ENCODE measurements at regions not wholly inside any gene's neighbourhood (a gene's known extent, or its start where the extent isn't known, plus 50 kb on each side); places are given as distances from the start of the nearest gene placed in this dataset.

DNA sequence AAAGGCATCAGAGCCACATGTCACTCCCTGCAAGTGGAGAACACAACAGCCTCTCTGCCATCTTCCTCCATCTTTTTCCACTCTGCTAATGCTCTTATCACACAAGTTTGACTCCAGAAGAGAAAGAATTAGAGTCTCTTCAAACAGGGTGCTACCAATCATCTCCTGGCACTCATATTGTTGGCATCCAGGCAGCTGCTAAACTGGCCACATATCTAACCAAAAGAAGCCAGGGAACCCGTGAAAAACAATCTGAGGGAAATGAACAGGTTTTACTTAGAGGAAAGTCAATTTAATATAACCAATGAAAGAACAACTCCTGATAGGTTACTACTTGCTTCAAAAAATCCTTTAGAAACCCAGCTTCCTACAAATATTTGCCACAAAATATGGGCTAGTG is 117.2 kb downstream of the SLC25A46 start:
- intact Hi-C loops (cut with micrococcal nuclease): no loop called here
- ChIA-PET POLR2A (ENCODE audit: unreplicated experiment) (no interaction called here), CTCF (no interaction called here)
- no peaks in the 10 kb centered on the region for H3K36me3 ChIP-seq (ENCODE audit: low read depth, low read length)
- H3F3A ChIP-seq (ENCODE audit: low read length, unreplicated experiment): no peaks in the 10 kb centered on the region
- no peaks in the 10 kb centered on the region for H3K9me2 ChIP-seq (replicated peaks; ENCODE audit: low read length)
- no peak overlapping the region for H3K9ac ChIP-seq (ENCODE audit: low read length)
- DNase-seq (no peak), ATAC-seq (no peak)
- TF ChIP-seq, protein P1, sequence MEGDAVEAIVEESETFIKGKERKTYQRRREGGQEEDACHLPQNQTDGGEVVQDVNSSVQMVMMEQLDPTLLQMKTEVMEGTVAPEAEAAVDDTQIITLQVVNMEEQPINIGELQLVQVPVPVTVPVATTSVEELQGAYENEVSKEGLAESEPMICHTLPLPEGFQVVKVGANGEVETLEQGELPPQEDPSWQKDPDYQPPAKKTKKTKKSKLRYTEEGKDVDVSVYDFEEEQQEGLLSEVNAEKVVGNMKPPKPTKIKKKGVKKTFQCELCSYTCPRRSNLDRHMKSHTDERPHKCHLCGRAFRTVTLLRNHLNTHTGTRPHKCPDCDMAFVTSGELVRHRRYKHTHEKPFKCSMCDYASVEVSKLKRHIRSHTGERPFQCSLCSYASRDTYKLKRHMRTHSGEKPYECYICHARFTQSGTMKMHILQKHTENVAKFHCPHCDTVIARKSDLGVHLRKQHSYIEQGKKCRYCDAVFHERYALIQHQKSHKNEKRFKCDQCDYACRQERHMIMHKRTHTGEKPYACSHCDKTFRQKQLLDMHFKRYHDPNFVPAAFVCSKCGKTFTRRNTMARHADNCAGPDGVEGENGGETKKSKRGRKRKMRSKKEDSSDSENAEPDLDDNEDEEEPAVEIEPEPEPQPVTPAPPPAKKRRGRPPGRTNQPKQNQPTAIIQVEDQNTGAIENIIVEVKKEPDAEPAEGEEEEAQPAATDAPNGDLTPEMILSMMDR (conservative IDR thresholded peaks at IDR 0.05; ENCODE audit: low read depth, low read length): no peak
- TF ChIP-seq EZH2phosphoT487 (IDR thresholded peaks at IDR 0.05; ENCODE audit: borderline replicate concordance, low read length) (no peak), EZH2 (IDR thresholded peaks at IDR 0.05; ENCODE audit: low read length, unreplicated experiment) (no peak)
- no TSS peak for BruUV-seq (replicated peaks)
- H4K20me1 ChIP-seq (ENCODE audit: low read length): no peaks in the 10 kb centered on the region
- no peaks in the 10 kb centered on the region for H3K9me3 ChIP-seq (ENCODE audit: low read length)
- H3K27me3 ChIP-seq (ENCODE audit: low read length): no peaks in the 10 kb centered on the region
- H3K79me2 ChIP-seq (ENCODE audit: low read length): no peaks in the 10 kb centered on the region
- no peak overlapping the region for H3K4me3 ChIP-seq (ENCODE audit: low read length)
- H3K4me1 ChIP-seq (ENCODE audit: insufficient read depth, low read length): peaks cover 22% of the 10 kb centered on the region
- H3K27ac ChIP-seq (ENCODE audit: low read length): no peak overlapping the region
- H3K4me2 ChIP-seq (ENCODE audit: low read length): no peak overlapping the region
- no peak overlapping the region for H2AFZ ChIP-seq (ENCODE audit: low read length)

DNA sequence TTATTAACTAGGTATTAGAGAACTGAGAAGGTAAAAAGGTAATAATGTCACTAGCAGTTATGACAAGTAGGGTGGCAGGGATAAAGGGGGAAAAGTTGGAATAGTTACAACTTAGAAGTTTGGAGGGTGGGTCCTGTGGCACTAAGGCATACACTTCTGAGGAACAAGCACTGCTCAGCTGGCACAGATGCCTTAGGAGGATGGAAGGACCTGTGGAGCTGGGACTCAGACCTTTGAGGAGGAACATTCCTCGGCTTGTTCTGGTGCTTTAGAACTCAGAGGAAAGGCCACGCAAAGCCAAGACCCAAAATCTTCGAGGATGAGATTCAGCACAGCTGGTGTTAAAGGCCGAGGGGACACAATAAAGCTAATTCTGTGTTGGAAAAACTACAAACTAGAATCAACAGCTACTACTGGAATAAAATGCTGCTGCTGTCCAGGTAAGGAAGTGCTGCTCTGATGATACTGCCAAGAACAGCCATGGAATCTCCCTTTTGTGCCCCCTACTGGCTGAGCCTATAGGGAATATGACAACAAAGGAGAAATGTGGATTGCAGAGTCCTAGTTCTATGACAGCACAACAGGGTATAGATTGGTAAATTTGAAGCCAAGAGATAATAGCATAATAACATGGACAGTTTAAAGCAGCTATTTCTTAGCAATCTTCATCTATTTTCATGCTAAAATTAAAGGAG is 126.7 kb downstream of the SLC25A46 start:
- Histone ChIP-seq H3K9ac (ENCODE audit: low read length) (no peak overlapping the region), H3K36me3 (ENCODE audit: low read depth, low read length) (no peaks in the 10 kb centered on the region), H4K20me1 (ENCODE audit: low read length) (no peaks in the 10 kb centered on the region), H3K9me3 (ENCODE audit: low read length) (no peaks in the 10 kb centered on the region), H3K4me3 (ENCODE audit: low read length) (no peak overlapping the region), H3K9me2 (replicated peaks; ENCODE audit: low read length) (no peaks in the 10 kb centered on the region), H3K79me2 (ENCODE audit: low read length) (no peaks in the 10 kb centered on the region), H3K27ac (ENCODE audit: low read length) (no peak overlapping the region), H2AFZ (ENCODE audit: low read length) (no peak overlapping the region), H3F3A (ENCODE audit: low read length, unreplicated experiment) (no peaks in the 10 kb centered on the region), H3K4me2 (ENCODE audit: low read length) (no peak overlapping the region), H3K27me3 (ENCODE audit: low read length) (no peaks in the 10 kb centered on the region), H3K4me1 (ENCODE audit: insufficient read depth, low read length) (peaks cover 7% of the 10 kb centered on the region)
- no TSS peak for BruUV-seq (replicated peaks)
- DNase-seq (peak; percentile 68), ATAC-seq (peak; percentile 50; the same call in 1 of the 2 replicates)
- CTCF ChIA-PET: interaction anchor here (0.6 to 0.9 kb wide), 2 partner anchors 14 to 97 kb away, joined by 3 to 5 read pairs; no protein-coding TSS in a partner anchor
- intact Hi-C loops (cut with micrococcal nuclease): no loop called here
- TF ChIP-seq EZH2phosphoT487 (IDR thresholded peaks at IDR 0.05; ENCODE audit: borderline replicate concordance, low read length): no peak
- TF ChIP-seq EZH2 (IDR thresholded peaks at IDR 0.05; ENCODE audit: low read length, unreplicated experiment): no peak
- TF ChIP-seq, protein P1 (conservative IDR thresholded peaks at IDR 0.05; ENCODE audit: low read depth, low read length): peak; percentile 78
- POLR2A ChIA-PET (ENCODE audit: unreplicated experiment): no interaction called here

DNA sequence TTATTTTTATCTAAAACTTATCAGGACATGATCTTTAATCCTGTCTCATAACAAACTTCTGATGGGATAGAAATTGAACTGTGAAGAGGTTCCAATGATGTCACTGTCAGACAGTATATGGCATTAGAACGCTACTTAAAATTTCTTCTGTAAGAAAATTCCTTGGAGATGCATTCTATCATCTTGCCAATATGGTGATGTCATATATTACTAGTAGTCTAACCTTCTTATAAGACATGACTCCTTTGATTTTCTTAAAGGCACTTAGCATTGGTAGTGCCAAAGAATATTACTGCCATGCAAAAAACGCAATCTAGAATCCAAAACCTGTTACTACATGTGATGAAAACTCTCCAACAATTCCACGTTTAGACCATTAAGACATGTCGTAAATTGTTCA is 131.1 kb downstream of the SLC25A46 start:
- Histone ChIP-seq H3K9me3 (ENCODE audit: low read length) (no peaks in the 10 kb centered on the region), H3K9ac (ENCODE audit: low read length) (no peak overlapping the region), H3F3A (ENCODE audit: low read length, unreplicated experiment) (no peaks in the 10 kb centered on the region), H3K36me3 (ENCODE audit: low read depth, low read length) (no peaks in the 10 kb centered on the region), H3K27me3 (ENCODE audit: low read length) (no peaks in the 10 kb centered on the region), H3K4me3 (ENCODE audit: low read length) (no peak overlapping the region), H2AFZ (ENCODE audit: low read length) (no peak overlapping the region), H3K4me1 (ENCODE audit: insufficient read depth, low read length) (peaks cover 6% of the 10 kb centered on the region), H3K27ac (ENCODE audit: low read length) (no peak overlapping the region), H4K20me1 (ENCODE audit: low read length) (no peaks in the 10 kb centered on the region), H3K4me2 (ENCODE audit: low read length) (no peak overlapping the region), H3K9me2 (replicated peaks; ENCODE audit: low read length) (no peaks in the 10 kb centered on the region), H3K79me2 (ENCODE audit: low read length) (no peaks in the 10 kb centered on the region)
- BruUV-seq (replicated peaks): no TSS peak
- no peak for ATAC-seq
- intact Hi-C loops (cut with micrococcal nuclease): no loop called here
- ChIA-PET POLR2A (ENCODE audit: unreplicated experiment) (no interaction called here), CTCF (no interaction called here)
- no peak for TF ChIP-seq EZH2 (IDR thresholded peaks at IDR 0.05; ENCODE audit: low read length, unreplicated experiment)
- TF ChIP-seq, protein P1 (conservative IDR thresholded peaks at IDR 0.05; ENCODE audit: low read depth, low read length): no peak
- no peak for TF ChIP-seq EZH2phosphoT487 (IDR thresholded peaks at IDR 0.05; ENCODE audit: borderline replicate concordance, low read length)
- no peak for DNase-seq
